ENCODE measurements at regions not wholly inside any gene's neighbourhood (a gene's known extent, or its start where the extent isn't known, plus 50 kb on each side); places are given as distances from the start of the nearest gene placed in this dataset.

DNA sequence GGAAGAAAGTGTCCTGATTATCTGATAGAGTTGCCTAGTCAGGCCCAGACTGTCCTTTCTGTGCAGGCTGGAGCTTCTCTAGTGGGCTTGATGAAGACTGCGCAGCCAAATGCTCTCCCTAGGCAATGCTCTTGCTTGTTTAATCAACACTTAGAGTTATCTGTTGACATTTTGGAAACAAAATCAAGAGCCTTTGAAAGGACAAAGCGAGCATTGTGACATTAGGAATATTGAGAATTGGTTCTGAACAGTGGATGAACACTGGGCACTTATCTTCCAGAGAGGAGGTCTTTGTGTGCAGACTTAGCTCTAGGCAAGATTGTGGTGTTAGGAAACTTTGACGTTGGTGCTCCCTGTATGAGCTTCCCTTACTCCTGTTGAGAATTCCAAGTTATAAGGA is 94.5 kb downstream of the DNTTIP2 start:
- DNase-seq (ENCODE audit: low read depth): no peak
- TF ChIP-seq, protein P1, sequence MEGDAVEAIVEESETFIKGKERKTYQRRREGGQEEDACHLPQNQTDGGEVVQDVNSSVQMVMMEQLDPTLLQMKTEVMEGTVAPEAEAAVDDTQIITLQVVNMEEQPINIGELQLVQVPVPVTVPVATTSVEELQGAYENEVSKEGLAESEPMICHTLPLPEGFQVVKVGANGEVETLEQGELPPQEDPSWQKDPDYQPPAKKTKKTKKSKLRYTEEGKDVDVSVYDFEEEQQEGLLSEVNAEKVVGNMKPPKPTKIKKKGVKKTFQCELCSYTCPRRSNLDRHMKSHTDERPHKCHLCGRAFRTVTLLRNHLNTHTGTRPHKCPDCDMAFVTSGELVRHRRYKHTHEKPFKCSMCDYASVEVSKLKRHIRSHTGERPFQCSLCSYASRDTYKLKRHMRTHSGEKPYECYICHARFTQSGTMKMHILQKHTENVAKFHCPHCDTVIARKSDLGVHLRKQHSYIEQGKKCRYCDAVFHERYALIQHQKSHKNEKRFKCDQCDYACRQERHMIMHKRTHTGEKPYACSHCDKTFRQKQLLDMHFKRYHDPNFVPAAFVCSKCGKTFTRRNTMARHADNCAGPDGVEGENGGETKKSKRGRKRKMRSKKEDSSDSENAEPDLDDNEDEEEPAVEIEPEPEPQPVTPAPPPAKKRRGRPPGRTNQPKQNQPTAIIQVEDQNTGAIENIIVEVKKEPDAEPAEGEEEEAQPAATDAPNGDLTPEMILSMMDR (IDR thresholded peaks at IDR 0.05; ENCODE audit: control insufficient read depth, extremely low read depth, insufficient read depth): no peak
- no peak overlapping the region for H3K4me3 ChIP-seq (ENCODE audit: low read depth, low read length)

DNA sequence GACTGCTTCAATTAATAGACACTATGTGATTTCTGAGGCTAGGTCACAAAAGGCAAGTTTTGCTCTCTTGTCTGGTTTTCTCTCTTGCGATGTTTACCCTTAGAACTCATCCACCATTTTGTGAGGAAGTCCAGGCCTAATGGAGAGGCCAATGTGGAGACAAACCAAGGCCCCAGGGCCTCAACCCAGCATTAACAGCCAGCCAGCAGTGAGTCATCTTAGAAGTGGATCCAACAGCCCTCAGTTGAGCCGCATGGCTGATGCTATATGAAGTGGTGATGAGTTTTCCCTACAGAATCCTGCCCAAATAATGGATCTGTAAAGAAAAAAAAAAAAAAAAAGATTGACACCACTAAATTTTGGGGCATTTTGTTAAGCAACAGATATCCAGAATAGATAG is 95.1 kb downstream of the DNTTIP2 start:
- no peak overlapping the region for H3K4me3 ChIP-seq (ENCODE audit: low read depth, low read length)
- TF ChIP-seq, protein P1 (IDR thresholded peaks at IDR 0.05; ENCODE audit: control insufficient read depth, extremely low read depth, insufficient read depth): no peak
- DNase-seq (ENCODE audit: low read depth): no peak

DNA sequence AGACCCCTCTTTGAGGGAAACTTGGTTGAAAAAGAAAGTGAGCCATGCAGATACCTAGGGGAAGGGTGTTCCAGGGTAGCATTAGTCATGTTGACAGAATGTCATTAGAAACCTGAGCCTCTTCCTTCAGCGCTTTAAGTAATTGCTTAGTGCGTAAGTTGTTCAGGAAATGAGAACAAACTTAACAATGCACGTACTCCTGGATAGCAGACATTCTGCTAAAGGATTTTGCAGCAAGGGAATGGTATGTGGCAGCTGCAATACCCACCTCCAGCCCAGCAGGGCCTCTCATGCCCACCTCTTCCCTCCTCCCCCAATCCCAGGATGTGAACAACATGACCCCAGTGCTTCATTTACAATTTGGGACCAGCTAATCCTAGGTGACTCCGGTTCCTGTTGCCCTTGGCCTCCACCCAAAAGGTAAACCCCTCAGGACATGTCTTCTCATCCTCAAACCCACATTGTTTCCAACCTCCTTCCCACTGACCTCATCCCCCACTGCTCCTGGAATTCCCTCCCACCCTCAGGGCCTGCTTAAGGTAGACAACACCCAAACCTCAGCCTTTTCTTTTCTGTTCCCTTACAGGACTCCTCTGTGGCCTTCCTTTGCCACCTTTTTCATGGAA is 98.0 kb upstream of the BCAR3 start:
- H3K4me3 ChIP-seq (ENCODE audit: low read depth, low read length): no peak overlapping the region
- TF ChIP-seq, protein P1 (IDR thresholded peaks at IDR 0.05; ENCODE audit: control insufficient read depth, extremely low read depth, insufficient read depth): no peak
- no peak for DNase-seq (ENCODE audit: low read depth)

DNA sequence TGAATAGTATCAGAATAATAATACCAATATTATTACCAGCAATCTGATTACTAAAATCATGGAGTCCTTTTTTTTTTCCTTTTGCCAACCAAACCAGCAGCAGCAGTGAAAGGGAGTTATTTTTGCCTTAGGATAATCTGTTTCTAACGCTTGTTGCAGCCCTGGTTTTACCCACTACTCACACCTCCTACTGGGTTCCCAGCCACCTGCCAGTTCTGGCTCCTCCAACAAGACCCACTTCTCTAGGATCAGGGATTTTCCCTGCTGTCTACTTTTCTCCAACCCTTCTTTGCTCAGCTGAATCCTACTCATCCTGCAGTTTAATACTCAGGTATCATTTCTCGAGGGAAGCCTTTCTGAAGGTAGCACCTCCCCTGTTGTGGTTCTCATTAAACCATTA is 96.8 kb upstream of the BCAR3 start:
- TF ChIP-seq, protein P1 (IDR thresholded peaks at IDR 0.05; ENCODE audit: control insufficient read depth, extremely low read depth, insufficient read depth): no peak

DNA sequence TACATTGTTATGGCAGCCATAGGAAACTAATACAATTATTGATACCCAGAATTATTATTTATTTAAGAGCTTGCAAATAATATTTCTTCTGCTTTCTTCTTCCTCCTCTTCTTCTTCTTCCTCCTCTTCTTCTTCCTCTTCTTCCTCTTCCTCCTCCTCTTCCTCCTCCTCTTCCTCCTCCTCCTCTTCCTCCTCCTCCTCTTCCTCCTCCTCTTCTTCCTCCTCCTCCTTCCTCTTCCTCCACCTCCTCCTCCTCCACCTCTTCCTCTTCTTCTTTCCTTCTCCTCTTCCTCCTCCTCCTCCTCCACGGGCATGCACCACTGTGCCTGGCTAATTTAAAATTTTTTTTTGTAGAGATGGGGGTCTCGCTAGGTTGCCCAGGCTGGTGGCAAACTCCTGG is 95.6 kb upstream of the BCAR3 start:
- TF ChIP-seq, protein P1 (IDR thresholded peaks at IDR 0.05; ENCODE audit: control insufficient read depth, extremely low read depth, insufficient read depth): no peak
- H3K4me3 ChIP-seq (ENCODE audit: low read depth, low read length): no peak overlapping the region
- DNase-seq (ENCODE audit: low read depth): no peak

More for the DNA sequence above, 96.8 kb upstream of the BCAR3 start:
- no peak overlapping the region for H3K4me3 ChIP-seq (ENCODE audit: low read depth, low read length)
- DNase-seq (ENCODE audit: low read depth): no peak

DNA sequence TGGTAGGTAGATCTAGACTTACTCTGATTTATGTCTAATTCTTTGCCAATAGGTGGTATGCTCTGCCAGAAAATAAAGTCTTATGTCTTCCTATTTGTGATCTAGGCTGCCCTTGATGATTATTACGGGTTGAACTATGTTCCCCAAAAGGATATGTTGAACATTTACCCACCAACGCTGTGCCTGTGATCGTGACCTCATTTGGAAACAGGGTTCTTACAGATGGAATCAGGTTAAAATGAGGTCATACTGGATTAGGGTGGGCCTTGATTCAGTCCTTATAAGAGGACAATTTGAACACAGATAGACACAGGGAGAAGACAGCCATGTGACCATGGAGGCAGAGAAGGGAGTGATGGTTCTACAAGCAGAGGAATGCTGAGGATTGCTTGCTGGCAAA is 95.1 kb upstream of the BCAR3 start:
- no peak overlapping the region for H3K4me3 ChIP-seq (ENCODE audit: low read depth, low read length)
- DNase-seq (ENCODE audit: low read depth): no peak
- TF ChIP-seq, protein P1 (IDR thresholded peaks at IDR 0.05; ENCODE audit: control insufficient read depth, extremely low read depth, insufficient read depth): no peak

DNA sequence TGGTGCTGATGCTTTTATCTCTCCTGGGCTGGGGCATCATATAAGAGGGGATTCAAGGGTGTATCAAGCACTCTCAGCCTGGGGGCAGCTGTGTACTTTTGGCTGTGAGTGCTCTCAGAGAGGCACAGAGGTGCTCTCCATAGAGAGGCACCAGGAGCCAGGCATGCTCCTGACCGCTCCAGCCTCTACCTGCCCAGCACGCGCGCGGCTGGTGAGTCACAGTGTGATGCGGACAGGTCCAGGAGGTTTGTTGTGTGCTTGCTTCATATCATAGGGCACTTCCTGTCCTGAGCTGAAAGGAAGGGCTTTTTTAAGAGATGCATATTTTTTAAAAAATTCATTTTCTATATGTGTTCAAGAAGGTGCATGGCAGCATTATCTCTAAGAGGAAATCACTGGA is 93.6 kb upstream of the BCAR3 start:
- no peak overlapping the region for H3K4me3 ChIP-seq (ENCODE audit: low read depth, low read length)
- TF ChIP-seq, protein P1 (IDR thresholded peaks at IDR 0.05; ENCODE audit: control insufficient read depth, extremely low read depth, insufficient read depth): no peak
- no peak for DNase-seq (ENCODE audit: low read depth)

Data from LNCaP clone FGC (cell line).